GM12878 (cell line): ENCODE measurements at regions not wholly inside any gene's neighbourhood (a gene's known extent, or its start where the extent isn't known, plus 50 kb on each side); places are given as distances from the start of the nearest gene placed in this dataset.

ENCODE experiments used
- ATAC-seq: fragments of 200-7000 bp; cut with Tn5 transposase; 3 replicates; pipeline ENCODE4 v1.9.1; 2020; ENCODE audit warnings: mild to moderate bottlenecking, moderate library complexity
- BruUV-seq: library from RNA; stranded (reverse); fragments of 400-500 nt; replicated peaks from 2 replicates; lab custom pipeline; 2021; lab: Mats Ljungman, UMichigan
- CTCF ChIA-PET: fragments of 300-600 bp; sonication (Branson Sonifier 250); formaldehyde crosslinking; extraction: SDS; loops from one replicate; lab custom pipeline; 2021; ENCODE audit warnings: inconsistent platforms; lab: Yijun Ruan, JAX
- POLR2A ChIA-PET: fragments of 350-600 bp; formaldehyde crosslinking; extraction: SDS; loops from one replicate; lab custom pipeline; 2021; ENCODE audit warnings: inconsistent platforms; lab: Charles Lee
- RAD21 ChIA-PET: fragments of 300-600 bp; sonication (Branson Sonifier 250); formaldehyde crosslinking; loops from one replicate; lab custom pipeline; 2023; ENCODE audit warnings: antibody characterized with exemption; ENCODE audit not compliant: unreplicated experiment; lab: Charles Lee
- SMC1A ChIA-PET: fragments of 300-600 bp; sonication (Branson Sonifier 250); formaldehyde crosslinking; loops from one replicate; lab custom pipeline; 2023; ENCODE audit not compliant: unreplicated experiment, uncharacterized antibody; lab: Charles Lee
- DNase-seq: peaks from one replicate; pipeline ENCODE4 v3.0.0-alpha.2; 2011; ENCODE audit warnings: low read depth, low spot score
- FAIRE-seq: peaks from 3 replicates; lab custom pipeline; 2011; peaks lifted over from hg19 to GRCh38; lab: Jason Lieb, UNC
- H2AFZ ChIP-seq: 2 replicates; pipeline ENCODE4 v1.6.0; 2011; ENCODE audit warnings: low read depth, low read length, control low read depth; ENCODE audit not compliant: control insufficient read depth
- H3K27ac ChIP-seq: 2 replicates; pipeline ENCODE4 v1.5.1; 2011; ENCODE audit warnings: control low read depth; ENCODE audit not compliant: control insufficient read depth, insufficient read depth
- H3K27me3 ChIP-seq, 2 experiments: replicated peaks in 1 of 2; 2 replicates each; pipeline versions ENCODE4 v1.6.0 to v1.6.1; 2011; ENCODE audit warnings: low read length in 1 of 2; ENCODE audit not compliant: control insufficient read depth in 2 of 2, insufficient read depth in 2 of 2
- H3K36me3 ChIP-seq, 2 experiments: 2 replicates each; pipeline ENCODE4 v1.5.1; 2011; ENCODE audit warnings: low read length in 1 of 2; ENCODE audit not compliant: control insufficient read depth in 2 of 2, insufficient read depth in 2 of 2
- H3K4me1 ChIP-seq: 2 replicates; pipeline ENCODE4 v1.6.1; 2011; ENCODE audit warnings: mild to moderate bottlenecking, low read length, moderate library complexity, mixed read lengths; ENCODE audit not compliant: control insufficient read depth, insufficient read depth
- H3K4me2 ChIP-seq: 2 replicates; pipeline ENCODE4 v1.6.0; 2011; ENCODE audit warnings: control low read depth; ENCODE audit not compliant: control insufficient read depth, insufficient read depth
- H3K4me3 ChIP-seq: fragments of 200-600 bp; sonication (generic); 2 replicates; pipeline ENCODE4 v1.5.1; 2016
- H3K79me2 ChIP-seq: 2 replicates; pipeline ENCODE4 v1.6.0; 2011; ENCODE audit warnings: low read length; ENCODE audit not compliant: control insufficient read depth, insufficient read depth
- H3K9ac ChIP-seq: 2 replicates; pipeline ENCODE4 v1.8.0; 2011; ENCODE audit warnings: low read length, control low read depth, mixed read lengths; ENCODE audit not compliant: control insufficient read depth, insufficient read depth
- H3K9me3 ChIP-seq: replicated peaks from 3 replicates; pipeline ENCODE4 v1.5.1; 2011; ENCODE audit warnings: mild to moderate bottlenecking, low read length; ENCODE audit not compliant: control insufficient read depth, insufficient read depth
- H4K20me1 ChIP-seq: 2 replicates; pipeline ENCODE4 v1.6.0; 2011; ENCODE audit not compliant: control insufficient read depth, insufficient read depth
- CHD2 ChIP-seq: IDR thresholded peaks from 2 replicates; pipeline ENCODE4 v1.6.1; 2011; ENCODE audit warnings: low read depth, low read length, improper control_type of control experiment, borderline replicate concordance
- CHD4 ChIP-seq: fragments of 200-600 bp; sonication (generic); IDR thresholded peaks from 2 replicates; pipeline ENCODE4 v1.6.1; 2016; ENCODE audit warnings: mild to moderate bottlenecking
- HDAC2 ChIP-seq: fragments of 200-600 bp; sonication (generic); IDR thresholded peaks from 2 replicates; pipeline ENCODE4 v1.6.1; 2017
- NR2F1 ChIP-seq: fragments of 450-650 bp; conservative IDR thresholded peaks from 2 replicates; pipeline ENCODE4 v1.6.1; 2017; ENCODE audit warnings: mild to moderate bottlenecking
- SMAD5 ChIP-seq: IDR thresholded peaks from 2 replicates; pipeline ENCODE4 v1.6.1; 2016; ENCODE audit warnings: antibody characterized with exemption, low read depth
- SREBF2 ChIP-seq: IDR thresholded peaks from 2 replicates; pipeline ENCODE4 v1.6.1; 2012; ENCODE audit warnings: mild to moderate bottlenecking, low read length
- TCF7 ChIP-seq: IDR thresholded peaks from 2 replicates; pipeline ENCODE4 v1.6.1; 2014; ENCODE audit warnings: antibody characterized with exemption, borderline replicate concordance
- ZBTB4 ChIP-seq: fragments of 450-650 bp; formaldehyde crosslinking; IDR thresholded peaks from 2 replicates; pipeline ENCODE4 v1.4.0; 2022; ENCODE audit warnings: mild to moderate bottlenecking, moderate library complexity
- ZNF622 ChIP-seq: fragments of 450-650 bp; IDR thresholded peaks from 2 replicates; pipeline ENCODE4 v1.6.1; 2017; ENCODE audit warnings: mild to moderate bottlenecking, inconsistent platforms
- WGBS: methylation state at CpG from one replicate; pipeline ENCODE4 v1.1.6; 2016; ENCODE audit warnings: low lambda C conversion rate; ENCODE audit not compliant: insufficient replicate concordance, insufficient coverage; ENCODE audit errors: missing lambda C conversion rate; 5-methylcytosine and 5-hydroxymethylcytosine counted together
- in situ Hi-C: fragments of 300-500 bp; cut with MboI; formaldehyde crosslinking; loops from 9 replicates; pipeline ENCODE4 v1.14.3; 2018; ENCODE audit warnings: mixed read lengths
- intact Hi-C: fragments of 100-400 bp; cut with micrococcal nuclease; formaldehyde crosslinking; loops from one replicate; pipeline ENCODE4 v1.14.2; 2022; ENCODE audit not compliant: unreplicated experiment
- TF ChIP-seq, protein P1 (sequence below): fragments of 450-650 bp; IDR thresholded peaks from 2 replicates; pipeline ENCODE4 v1.6.1; 2017; ENCODE audit warnings: mild to moderate bottlenecking, low read depth, inconsistent platforms; ENCODE audit not compliant: poor library complexity, severe bottlenecking
- TF ChIP-seq, protein P2 (sequence below): fragments of 450-650 bp; conservative IDR thresholded peaks from 2 replicates; pipeline ENCODE4 v1.6.1; 2017; ENCODE audit warnings: mild to moderate bottlenecking, moderate library complexity
- TF ChIP-seq, protein P3 (sequence below): fragments of 450-650 bp; IDR thresholded peaks from 2 replicates; pipeline ENCODE4 v1.6.1; 2016; ENCODE audit warnings: mild to moderate bottlenecking

GRCh38 chr9:82146677-82147076, 158.1 kb downstream of the SPATA31D1 start (continued):
- TF ChIP-seq, protein P1, sequence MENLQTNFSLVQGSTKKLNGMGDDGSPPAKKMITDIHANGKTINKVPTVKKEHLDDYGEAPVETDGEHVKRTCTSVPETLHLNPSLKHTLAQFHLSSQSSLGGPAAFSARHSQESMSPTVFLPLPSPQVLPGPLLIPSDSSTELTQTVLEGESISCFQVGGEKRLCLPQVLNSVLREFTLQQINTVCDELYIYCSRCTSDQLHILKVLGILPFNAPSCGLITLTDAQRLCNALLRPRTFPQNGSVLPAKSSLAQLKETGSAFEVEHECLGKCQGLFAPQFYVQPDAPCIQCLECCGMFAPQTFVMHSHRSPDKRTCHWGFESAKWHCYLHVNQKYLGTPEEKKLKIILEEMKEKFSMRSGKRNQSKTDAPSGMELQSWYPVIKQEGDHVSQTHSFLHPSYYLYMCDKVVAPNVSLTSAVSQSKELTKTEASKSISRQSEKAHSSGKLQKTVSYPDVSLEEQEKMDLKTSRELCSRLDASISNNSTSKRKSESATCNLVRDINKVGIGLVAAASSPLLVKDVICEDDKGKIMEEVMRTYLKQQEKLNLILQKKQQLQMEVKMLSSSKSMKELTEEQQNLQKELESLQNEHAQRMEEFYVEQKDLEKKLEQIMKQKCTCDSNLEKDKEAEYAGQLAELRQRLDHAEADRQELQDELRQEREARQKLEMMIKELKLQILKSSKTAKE, result no peak
- TF ChIP-seq ZBTB4 (no peak), TCF7 (no peak), SMAD5 (no peak), CHD2 (no peak), CHD4 (no peak)

- Histone ChIP-seq H3K9me3 (no peaks in the 10 kb centered on the region), H3K4me3 (no peak overlapping the region), H2AFZ (no peak overlapping the region), H4K20me1 (no peaks in the 10 kb centered on the region), H3K4me1 (no peaks in the 10 kb centered on the region), H3K4me2 (no peak overlapping the region), H3K79me2 (no peaks in the 10 kb centered on the region), H3K36me3 (no peaks in the 10 kb centered on the region), H3K9ac (no peak overlapping the region), H3K27me3 (no peaks in the 10 kb centered on the region), H3K27ac (no peak overlapping the region)
- in situ Hi-C loops, result no loop called here
- CTCF ChIA-PET, result no interaction called here
- no peak for ATAC-seq
- FAIRE-seq, result no peak
- SMC1A ChIA-PET, result no interaction called here
- RAD21 ChIA-PET, result no interaction called here
- 39% methylated on average over 2 of the region's 2 CpGs for WGBS
- BruUV-seq, result no TSS peak
- intact Hi-C loops, result no loop called here
- POLR2A ChIA-PET, result no interaction called here
- no peak for DNase-seq
- TF ChIP-seq NR2F1 (no peak), HDAC2 (no peak), ZNF622 (no peak), SREBF2 (no peak)
- TF ChIP-seq, protein P2, sequence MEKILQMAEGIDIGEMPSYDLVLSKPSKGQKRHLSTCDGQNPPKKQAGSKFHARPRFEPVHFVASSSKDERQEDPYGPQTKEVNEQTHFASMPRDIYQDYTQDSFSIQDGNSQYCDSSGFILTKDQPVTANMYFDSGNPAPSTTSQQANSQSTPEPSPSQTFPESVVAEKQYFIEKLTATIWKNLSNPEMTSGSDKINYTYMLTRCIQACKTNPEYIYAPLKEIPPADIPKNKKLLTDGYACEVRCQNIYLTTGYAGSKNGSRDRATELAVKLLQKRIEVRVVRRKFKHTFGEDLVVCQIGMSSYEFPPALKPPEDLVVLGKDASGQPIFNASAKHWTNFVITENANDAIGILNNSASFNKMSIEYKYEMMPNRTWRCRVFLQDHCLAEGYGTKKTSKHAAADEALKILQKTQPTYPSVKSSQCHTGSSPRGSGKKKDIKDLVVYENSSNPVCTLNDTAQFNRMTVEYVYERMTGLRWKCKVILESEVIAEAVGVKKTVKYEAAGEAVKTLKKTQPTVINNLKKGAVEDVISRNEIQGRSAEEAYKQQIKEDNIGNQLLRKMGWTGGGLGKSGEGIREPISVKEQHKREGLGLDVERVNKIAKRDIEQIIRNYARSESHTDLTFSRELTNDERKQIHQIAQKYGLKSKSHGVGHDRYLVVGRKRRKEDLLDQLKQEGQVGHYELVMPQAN, result no peak
- TF ChIP-seq, protein P3, sequence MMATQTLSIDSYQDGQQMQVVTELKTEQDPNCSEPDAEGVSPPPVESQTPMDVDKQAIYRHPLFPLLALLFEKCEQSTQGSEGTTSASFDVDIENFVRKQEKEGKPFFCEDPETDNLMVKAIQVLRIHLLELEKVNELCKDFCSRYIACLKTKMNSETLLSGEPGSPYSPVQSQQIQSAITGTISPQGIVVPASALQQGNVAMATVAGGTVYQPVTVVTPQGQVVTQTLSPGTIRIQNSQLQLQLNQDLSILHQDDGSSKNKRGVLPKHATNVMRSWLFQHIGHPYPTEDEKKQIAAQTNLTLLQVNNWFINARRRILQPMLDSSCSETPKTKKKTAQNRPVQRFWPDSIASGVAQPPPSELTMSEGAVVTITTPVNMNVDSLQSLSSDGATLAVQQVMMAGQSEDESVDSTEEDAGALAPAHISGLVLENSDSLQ, result no peak
Measured at GRCh38 chr9:82147798-82148425, 159.3 kb downstream of the SPATA31D1 start.
